Activated CD8-positive, alpha-beta T cell treated with anti-CD3 and anti-CD28 coated beads, Interleukin-2, amount 10 ng/mL, durations not matched to agents 7 days and 5 days (primary cell): ENCODE measurements at regions not wholly inside any gene's neighbourhood (a gene's known extent, or its start where the extent isn't known, plus 50 kb on each side); places are given as distances from the start of the nearest gene placed in this dataset.

Experiments
- ATAC-seq: fragments of 150-1000 bp; cut with Tn5 transposase; one replicate; pipeline ENCODE4 v1.10.0; 2021; ENCODE audit warnings: moderate library complexity
- CTCF ChIA-PET: fragments of 350-600 bp; sonication (Branson Sonifier 250); formaldehyde crosslinking; loops from one replicate; lab custom pipeline; 2021; ENCODE audit warnings: antibody characterized with exemption; lab: Charles Lee
- POLR2A ChIA-PET: fragments of 350-600 bp; sonication (Branson Sonifier 250); formaldehyde crosslinking; loops from one replicate; lab custom pipeline; 2021; ENCODE audit warnings: antibody characterized with exemption; lab: Charles Lee
- DNase-seq: peaks from one replicate; pipeline ENCODE4 v3.0.0-alpha.2; 2020
- H3K27ac Mint-ChIP-seq: one replicate; pipeline ENCODE4 v1.8.0; 2021; ENCODE audit warnings: mild to moderate bottlenecking, mixed read lengths
- H3K27me3 Mint-ChIP-seq: one replicate; pipeline ENCODE4 v1.8.0; 2021; ENCODE audit warnings: low read depth, mixed read lengths
- H3K36me3 Mint-ChIP-seq: one replicate; pipeline ENCODE4 v1.8.0; 2021; ENCODE audit warnings: low read depth, mixed read lengths
- H3K4me1 Mint-ChIP-seq: one replicate; pipeline ENCODE4 v1.8.0; 2021; ENCODE audit warnings: low read depth, mixed read lengths
- H3K4me3 Mint-ChIP-seq: one replicate; pipeline ENCODE4 v1.8.0; 2021; ENCODE audit warnings: mild to moderate bottlenecking, mixed read lengths
- H3K9me3 Mint-ChIP-seq: one replicate; pipeline ENCODE4 v1.8.0; 2022; ENCODE audit warnings: mixed read lengths; ENCODE audit not compliant: insufficient read depth

DNA sequence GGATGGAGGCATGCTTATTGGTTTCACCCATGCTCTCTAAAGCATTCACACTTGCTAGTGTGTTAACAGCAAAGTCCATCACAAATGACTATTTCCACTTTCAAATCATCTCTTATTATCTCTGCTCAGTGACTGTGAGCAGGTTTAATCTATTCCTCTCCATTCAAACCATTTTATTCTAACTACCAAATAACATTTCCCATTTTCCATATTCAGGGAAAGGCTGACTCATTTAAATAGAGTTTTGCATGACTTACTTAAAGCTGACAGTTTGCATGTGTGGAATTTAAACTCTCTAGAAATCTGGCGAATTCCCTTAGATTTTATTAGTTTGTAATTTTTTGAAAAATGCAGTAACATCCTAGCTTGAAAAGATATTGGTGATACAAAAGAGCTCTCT, 615.7 kb upstream of the LRRC4C start:
- peaks cover 9% of the 10 kb centered on the region for H3K9me3 Mint-ChIP-seq
- no peak for DNase-seq
- H3K36me3 Mint-ChIP-seq, result no peaks in the 10 kb centered on the region
- no peak for ATAC-seq
- no peak overlapping the region for H3K4me3 Mint-ChIP-seq
- H3K4me1 Mint-ChIP-seq, result no peaks in the 10 kb centered on the region
- CTCF ChIA-PET, result no interaction called here
- POLR2A ChIA-PET, result no interaction called here
- no peak overlapping the region for H3K27ac Mint-ChIP-seq
- H3K27me3 Mint-ChIP-seq, result no peaks in the 10 kb centered on the region

DNA sequence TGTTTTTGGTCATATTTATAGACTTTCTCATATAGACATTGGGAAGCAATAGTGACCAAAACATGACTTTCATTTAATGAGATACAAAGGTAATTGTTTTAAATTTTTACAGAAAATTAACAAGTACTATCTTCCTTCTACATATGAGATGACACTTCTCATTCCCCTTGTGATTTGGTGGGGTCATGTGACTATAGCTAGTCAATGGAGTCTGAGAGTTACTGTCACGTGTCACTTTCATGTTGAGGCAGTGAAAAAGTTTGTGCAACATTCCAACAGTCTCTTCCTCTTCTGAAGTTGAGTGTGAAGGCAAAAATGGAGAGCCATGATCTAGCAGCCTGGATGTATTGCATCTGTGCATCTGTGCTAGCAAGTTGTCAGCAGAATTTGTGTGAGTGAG, 618.3 kb upstream of the LRRC4C start:
- H3K4me1 Mint-ChIP-seq, result no peaks in the 10 kb centered on the region
- peaks cover under 1% of the 10 kb centered on the region for H3K9me3 Mint-ChIP-seq
- DNase-seq (no peak), ATAC-seq (no peak)
- no peak overlapping the region for H3K4me3 Mint-ChIP-seq
- H3K36me3 Mint-ChIP-seq, result no peaks in the 10 kb centered on the region
- POLR2A ChIA-PET, result no interaction called here
- H3K27me3 Mint-ChIP-seq, result no peaks in the 10 kb centered on the region
- H3K27ac Mint-ChIP-seq, result no peak overlapping the region
- CTCF ChIA-PET, result no interaction called here

DNA sequence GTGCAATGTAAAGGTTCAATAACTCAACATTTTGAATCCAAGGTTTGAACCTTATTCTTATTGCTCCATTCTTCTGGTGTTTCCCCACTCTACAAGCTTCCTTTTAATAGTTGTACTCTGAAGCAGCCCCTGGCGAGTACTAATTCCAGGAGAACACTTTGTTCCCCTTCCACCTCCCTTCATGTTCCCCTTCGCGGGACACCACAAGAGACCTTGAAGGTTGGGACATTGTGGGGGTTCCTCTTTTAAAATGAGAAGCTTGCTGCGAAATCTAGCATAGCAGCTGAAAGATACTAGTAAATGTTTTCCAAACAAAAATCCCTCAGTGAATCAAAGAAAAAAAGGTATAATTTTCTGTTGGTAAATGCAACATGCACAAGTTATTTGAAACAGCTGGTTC, 626.3 kb upstream of the LRRC4C start:
- H3K9me3 Mint-ChIP-seq, result peaks cover 10% of the 10 kb centered on the region
- ChIA-PET POLR2A (no interaction called here), CTCF (no interaction called here)
- H3K4me3 Mint-ChIP-seq, result no peak overlapping the region
- no peaks in the 10 kb centered on the region for H3K27me3 Mint-ChIP-seq
- no peaks in the 10 kb centered on the region for H3K36me3 Mint-ChIP-seq
- ATAC-seq, result no peak
- H3K4me1 Mint-ChIP-seq, result no peaks in the 10 kb centered on the region
- DNase-seq, result no peak
- no peak overlapping the region for H3K27ac Mint-ChIP-seq

DNA sequence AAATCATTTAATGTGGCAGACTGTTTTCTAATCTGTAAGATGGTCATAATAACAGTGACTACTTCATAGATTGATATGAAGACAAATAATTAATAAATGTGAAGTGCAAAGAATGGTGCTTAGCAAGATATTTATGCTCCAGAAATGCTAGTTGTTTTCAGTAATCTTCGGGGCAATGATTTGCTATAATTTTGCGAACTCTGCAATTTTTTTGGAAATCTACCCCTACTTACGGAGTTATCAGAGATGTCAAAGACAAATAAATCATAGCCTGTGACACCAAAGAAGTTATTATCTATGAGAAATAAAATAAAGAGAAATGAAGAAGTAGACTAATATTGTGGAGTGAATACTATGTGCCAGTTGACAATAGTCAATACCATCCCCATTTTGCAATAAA, 634.1 kb upstream of the LRRC4C start:
- no peak for ATAC-seq
- ChIA-PET POLR2A (no interaction called here), CTCF (no interaction called here)
- Mint-ChIP-seq H3K4me1 (no peaks in the 10 kb centered on the region), H3K27me3 (no peaks in the 10 kb centered on the region), H3K36me3 (no peaks in the 10 kb centered on the region), H3K27ac (no peak overlapping the region), H3K4me3 (no peak overlapping the region), H3K9me3 (peaks cover 19% of the 10 kb centered on the region)
- no peak for DNase-seq

DNA sequence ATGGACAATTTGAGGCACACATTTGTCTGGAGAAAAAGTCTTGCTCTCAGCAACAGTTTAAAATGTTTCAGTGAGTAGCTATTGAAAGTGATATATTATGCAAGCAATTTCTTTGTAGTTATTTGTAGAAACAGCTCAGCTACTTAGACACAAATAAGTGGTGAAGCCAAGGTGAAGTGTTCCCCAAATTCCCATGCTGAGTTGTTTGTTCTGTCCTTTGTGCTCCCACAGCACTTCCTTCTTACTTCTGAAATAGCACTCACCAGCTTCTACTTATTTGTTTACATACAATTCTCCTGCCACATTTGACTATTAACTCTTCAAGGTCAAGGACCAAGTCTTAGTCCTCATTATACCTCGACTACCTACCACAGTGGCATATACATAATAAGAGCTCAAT, 638.6 kb upstream of the LRRC4C start:
- POLR2A ChIA-PET, result no interaction called here
- ATAC-seq (no peak), DNase-seq (no peak)
- Mint-ChIP-seq H3K9me3 (peaks cover 7% of the 10 kb centered on the region), H3K36me3 (no peaks in the 10 kb centered on the region), H3K4me3 (no peak overlapping the region), H3K27me3 (no peaks in the 10 kb centered on the region), H3K4me1 (no peaks in the 10 kb centered on the region), H3K27ac (no peak overlapping the region)
- CTCF ChIA-PET, result no interaction called here

DNA sequence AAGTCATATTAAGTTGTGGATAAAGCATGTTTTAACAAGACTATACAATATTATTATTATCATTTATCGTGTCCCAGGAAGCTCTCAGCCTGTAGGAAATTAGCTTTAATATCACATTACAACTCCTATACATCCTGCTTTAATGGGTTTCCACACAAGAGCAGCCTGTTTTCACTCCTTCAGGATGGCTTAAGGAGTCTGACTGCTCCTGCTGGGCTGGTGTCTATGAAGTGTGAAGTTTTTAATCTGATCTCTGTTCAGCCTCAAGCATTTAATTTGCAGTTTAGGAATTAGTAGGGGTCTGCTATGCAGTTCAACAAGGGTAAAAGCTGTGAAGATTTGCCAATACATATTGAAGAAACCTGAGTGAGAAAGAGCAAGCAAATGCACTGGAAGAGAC, 653.4 kb upstream of the LRRC4C start:
- ATAC-seq, result no peak
- H3K27ac Mint-ChIP-seq, result no peak overlapping the region
- H3K4me1 Mint-ChIP-seq, result no peaks in the 10 kb centered on the region
- no peaks in the 10 kb centered on the region for H3K27me3 Mint-ChIP-seq
- H3K9me3 Mint-ChIP-seq, result peaks cover under 1% of the 10 kb centered on the region
- H3K36me3 Mint-ChIP-seq, result no peaks in the 10 kb centered on the region
- CTCF ChIA-PET, result no interaction called here
- H3K4me3 Mint-ChIP-seq, result no peak overlapping the region
- DNase-seq, result no peak
- POLR2A ChIA-PET, result no interaction called here

DNA sequence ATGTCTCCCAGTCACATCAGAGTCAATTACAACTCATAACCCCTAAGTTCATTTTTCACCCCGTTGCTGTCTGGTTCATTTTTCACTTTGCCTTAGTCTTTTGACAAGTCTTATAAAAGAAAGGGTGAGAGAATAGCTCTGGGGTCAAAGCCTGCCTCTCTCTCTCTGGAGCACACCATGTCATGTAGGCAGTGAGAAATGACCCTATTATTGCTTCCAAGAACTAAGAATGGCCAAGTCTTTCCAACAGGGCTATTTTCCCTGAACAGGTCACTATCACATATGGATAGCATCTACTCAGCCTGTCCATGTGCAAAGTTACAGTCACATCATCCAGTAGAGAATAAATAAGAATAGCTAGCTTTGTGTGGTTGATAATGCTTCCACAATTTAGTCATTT, 655.5 kb upstream of the LRRC4C start:
- Mint-ChIP-seq H3K27me3 (no peaks in the 10 kb centered on the region), H3K9me3 (peaks cover 9% of the 10 kb centered on the region), H3K4me3 (no peak overlapping the region), H3K27ac (no peak overlapping the region), H3K4me1 (no peaks in the 10 kb centered on the region), H3K36me3 (no peaks in the 10 kb centered on the region)
- ATAC-seq (no peak), DNase-seq (no peak)
- ChIA-PET POLR2A (no interaction called here), CTCF (no interaction called here)

DNA sequence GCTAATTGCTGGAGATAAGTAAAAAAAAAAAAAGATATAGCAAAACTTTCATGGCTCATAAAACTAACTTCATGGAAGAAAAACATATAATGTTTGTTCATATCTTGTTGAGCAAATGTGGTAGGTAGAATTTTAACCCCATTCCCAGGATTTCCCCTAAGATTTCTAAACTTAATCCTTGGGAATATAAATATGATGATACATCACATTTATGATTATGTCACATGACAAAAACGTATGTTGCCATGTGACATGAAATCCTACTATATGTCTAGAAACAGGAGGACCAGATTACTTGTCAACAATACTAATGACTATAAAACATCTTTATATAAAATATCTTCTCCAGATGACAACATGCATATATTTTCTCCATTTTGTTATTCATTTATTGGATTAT, 679.0 kb upstream of the LRRC4C start:
- Mint-ChIP-seq H3K4me3 (no peak overlapping the region), H3K9me3 (peaks cover 8% of the 10 kb centered on the region), H3K36me3 (no peaks in the 10 kb centered on the region), H3K27ac (no peak overlapping the region), H3K27me3 (no peaks in the 10 kb centered on the region), H3K4me1 (no peaks in the 10 kb centered on the region)
- ChIA-PET POLR2A (no interaction called here), CTCF (no interaction called here)
- DNase-seq (no peak), ATAC-seq (no peak)

DNA sequence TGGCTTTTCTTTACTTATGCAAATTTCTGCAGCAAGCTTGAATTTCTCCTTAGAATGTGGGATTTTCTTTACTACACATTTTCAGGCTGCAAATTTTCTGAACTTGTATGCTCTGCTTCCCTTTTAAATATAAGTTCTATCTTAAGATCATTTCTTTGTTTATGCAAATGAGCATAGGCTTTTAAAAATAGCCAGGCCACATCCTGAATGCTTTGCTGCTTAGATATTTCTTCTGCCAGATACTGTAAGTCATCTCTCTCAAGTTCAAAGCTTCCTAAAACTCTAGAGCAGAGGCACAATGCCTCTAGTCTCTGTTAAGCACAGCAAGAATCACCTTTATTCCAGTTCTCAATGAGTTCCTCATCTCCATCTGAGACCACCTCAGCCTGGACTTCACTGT, 685.9 kb upstream of the LRRC4C start:
- H3K36me3 Mint-ChIP-seq, result no peaks in the 10 kb centered on the region
- CTCF ChIA-PET, result no interaction called here
- no peak overlapping the region for H3K27ac Mint-ChIP-seq
- no peak overlapping the region for H3K4me3 Mint-ChIP-seq
- H3K4me1 Mint-ChIP-seq, result no peaks in the 10 kb centered on the region
- DNase-seq (no peak), ATAC-seq (no peak)
- peaks cover 49% of the 10 kb centered on the region for H3K9me3 Mint-ChIP-seq
- POLR2A ChIA-PET, result no interaction called here
- no peaks in the 10 kb centered on the region for H3K27me3 Mint-ChIP-seq

DNA sequence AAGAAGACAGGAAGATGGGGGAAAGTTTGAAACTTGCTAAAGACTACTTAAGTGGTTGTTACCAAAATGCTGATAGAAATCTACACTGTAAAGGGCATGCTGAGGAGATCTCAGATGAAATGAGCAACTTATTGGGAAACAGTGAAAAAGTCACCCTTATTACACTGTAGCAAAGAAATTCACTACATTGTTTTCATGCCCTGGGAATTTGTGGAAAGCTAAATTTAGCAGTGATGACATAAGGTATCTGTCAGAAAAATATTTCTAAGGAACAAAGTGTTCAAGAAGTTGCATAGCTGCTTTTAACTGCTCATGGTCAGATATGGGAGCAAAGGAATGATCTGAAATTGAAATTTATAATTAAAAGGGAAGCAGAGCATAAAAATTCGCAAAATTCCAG, 702.4 kb upstream of the LRRC4C start:
- no peak for ATAC-seq
- ChIA-PET POLR2A (no interaction called here), CTCF (no interaction called here)
- Mint-ChIP-seq H3K4me1 (no peaks in the 10 kb centered on the region), H3K27me3 (no peaks in the 10 kb centered on the region), H3K9me3 (peaks cover 27% of the 10 kb centered on the region), H3K4me3 (no peak overlapping the region), H3K27ac (no peak overlapping the region), H3K36me3 (no peaks in the 10 kb centered on the region)
- no peak for DNase-seq

DNA sequence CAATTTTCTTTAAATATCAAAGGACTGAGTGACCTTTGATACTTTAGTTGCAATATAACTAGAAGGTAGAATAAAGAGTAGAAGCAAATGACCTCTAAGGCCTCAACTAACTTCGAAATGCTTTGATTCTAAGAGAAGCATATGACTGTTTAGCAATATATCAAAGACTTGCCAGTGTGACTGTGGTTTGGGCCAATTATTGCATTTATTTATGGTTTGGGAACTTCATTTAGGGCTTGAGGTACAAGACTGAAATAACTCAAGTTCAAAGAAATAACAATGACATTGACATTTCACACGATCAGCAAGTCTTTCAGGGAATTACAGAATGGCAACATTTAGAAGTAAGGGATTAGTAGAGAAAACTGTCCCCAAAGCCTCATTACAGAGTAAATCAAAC, 709.7 kb upstream of the LRRC4C start:
- no peak for DNase-seq
- Mint-ChIP-seq H3K4me3 (no peak overlapping the region), H3K4me1 (no peaks in the 10 kb centered on the region), H3K27ac (no peak overlapping the region), H3K27me3 (no peaks in the 10 kb centered on the region), H3K9me3 (peaks cover 28% of the 10 kb centered on the region), H3K36me3 (no peaks in the 10 kb centered on the region)
- ChIA-PET CTCF (no interaction called here), POLR2A (no interaction called here)
- no peak for ATAC-seq

DNA sequence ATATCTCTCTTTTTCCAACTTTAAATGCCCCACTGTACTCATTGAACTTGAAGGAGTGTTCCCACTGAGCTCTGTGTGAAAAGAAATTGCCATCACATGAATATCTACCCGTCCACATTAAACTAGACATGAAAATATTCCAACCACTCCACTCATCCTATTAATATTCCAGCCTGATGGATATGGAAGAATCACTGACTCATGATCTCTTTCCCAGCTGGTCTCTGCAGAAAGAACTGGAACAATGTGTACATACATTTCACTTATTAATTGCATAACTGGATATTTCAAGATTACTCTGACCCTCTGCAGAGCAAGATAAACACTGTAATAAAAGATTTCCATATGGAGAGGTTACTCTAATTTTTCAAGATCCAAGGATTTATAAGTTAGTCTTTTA, 711.1 kb upstream of the LRRC4C start:
- ChIA-PET CTCF (no interaction called here), POLR2A (no interaction called here)
- DNase-seq (no peak), ATAC-seq (no peak)
- Mint-ChIP-seq H3K36me3 (no peaks in the 10 kb centered on the region), H3K9me3 (peaks cover 35% of the 10 kb centered on the region), H3K4me3 (no peak overlapping the region), H3K4me1 (no peaks in the 10 kb centered on the region), H3K27ac (no peak overlapping the region), H3K27me3 (no peaks in the 10 kb centered on the region)

DNA sequence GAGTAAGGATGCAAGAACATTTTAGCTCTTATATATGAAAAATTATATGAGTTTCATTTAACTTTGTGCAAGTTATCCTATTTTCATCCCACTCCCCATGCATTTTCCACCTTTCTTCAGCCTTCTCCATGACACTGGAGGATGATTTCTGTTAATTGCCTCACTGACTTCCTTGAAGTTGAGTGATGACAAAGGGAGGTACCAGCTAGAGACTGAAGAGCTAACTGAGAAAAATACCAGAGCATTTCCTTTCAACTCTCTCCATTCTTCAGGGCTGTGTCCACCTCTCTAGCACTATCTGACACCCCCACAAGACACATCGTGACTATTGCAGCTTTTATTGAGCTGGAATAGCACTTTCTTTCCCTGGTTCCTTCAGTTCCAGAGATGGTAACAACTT, 711.6 kb upstream of the LRRC4C start:
- POLR2A ChIA-PET, result no interaction called here
- ATAC-seq (no peak), DNase-seq (no peak)
- no peaks in the 10 kb centered on the region for H3K4me1 Mint-ChIP-seq
- H3K27ac Mint-ChIP-seq, result no peak overlapping the region
- H3K9me3 Mint-ChIP-seq, result peaks cover 40% of the 10 kb centered on the region
- CTCF ChIA-PET, result no interaction called here
- no peaks in the 10 kb centered on the region for H3K36me3 Mint-ChIP-seq
- no peak overlapping the region for H3K4me3 Mint-ChIP-seq
- no peaks in the 10 kb centered on the region for H3K27me3 Mint-ChIP-seq
